Neural progenitor cell (in vitro differentiated cells): ENCODE measurements at regions not wholly inside any gene's neighbourhood (a gene's known extent, or its start where the extent isn't known, plus 50 kb on each side); places are given as distances from the start of the nearest gene placed in this dataset.

Source experiments
- DNase-seq: peaks from one replicate; pipeline ENCODE4 v3.0.0-alpha.2; 2016; ENCODE audit warnings: low spot score
- H2AFZ ChIP-seq: fragments of 200-600 bp; sonication (generic); replicated peaks from 2 replicates; pipeline ENCODE4 v1.6.1; 2016; ENCODE audit warnings: antibody characterized with exemption
- H3F3A ChIP-seq: fragments of 200-600 bp; sonication (generic); 2 replicates; pipeline ENCODE4 v1.6.1; 2016; ENCODE audit warnings: antibody characterized with exemption, low read depth
- H3K27ac ChIP-seq: fragments of 200-600 bp; sonication (generic); 2 replicates; pipeline ENCODE4 v1.5.1; 2016; ENCODE audit warnings: mild to moderate bottlenecking
- H3K27me3 ChIP-seq: fragments of 200-600 bp; sonication (generic); 2 replicates; pipeline ENCODE4 v1.6.1; 2016; ENCODE audit warnings: mild to moderate bottlenecking, moderate library complexity
- H3K36me3 ChIP-seq: fragments of 200-600 bp; sonication (generic); 2 replicates; pipeline ENCODE4 v1.5.1; 2016
- H3K4me1 ChIP-seq: fragments of 200-600 bp; sonication (generic); 2 replicates; pipeline ENCODE4 v1.6.1; 2016; ENCODE audit warnings: mixed run types
- H3K4me2 ChIP-seq: fragments of 200-600 bp; sonication (generic); 2 replicates; pipeline ENCODE4 v1.6.1; 2016
- H3K4me3 ChIP-seq: fragments of 200-600 bp; sonication (generic); 2 replicates; pipeline ENCODE4 v1.5.1; 2016
- H3K79me2 ChIP-seq: fragments of 200-600 bp; sonication (generic); 2 replicates; pipeline ENCODE4 v1.6.1; 2016; ENCODE audit warnings: low read depth
- H3K9ac ChIP-seq: fragments of 200-600 bp; sonication (generic); 2 replicates; pipeline ENCODE4 v1.6.1; 2016
- H3K9me3 ChIP-seq: fragments of 200-600 bp; sonication (generic); 2 replicates; pipeline ENCODE4 v1.5.1; 2016; ENCODE audit warnings: low read depth
- H4K20me1 ChIP-seq: fragments of 200-600 bp; sonication (generic); 2 replicates; pipeline ENCODE4 v1.6.1; 2016; ENCODE audit warnings: low read depth
- H3K27ac Mint-ChIP-seq: 3 replicates; pipeline ENCODE4 v1.8.0; 2021; ENCODE audit warnings: mixed read lengths
- H3K27me3 Mint-ChIP-seq: 2 replicates; pipeline ENCODE4 v1.8.0; 2022; ENCODE audit warnings: low read depth, mild to moderate bottlenecking, inconsistent platforms, moderate library complexity, mixed read lengths; ENCODE audit not compliant: insufficient read depth
- H3K36me3 Mint-ChIP-seq: 3 replicates; pipeline ENCODE4 v1.8.0; 2021; ENCODE audit warnings: mixed read lengths
- H3K4me1 Mint-ChIP-seq: 3 replicates; pipeline ENCODE4 v1.8.0; 2021; ENCODE audit warnings: mixed read lengths
- H3K4me3 Mint-ChIP-seq: 3 replicates; pipeline ENCODE4 v1.8.0; 2021; ENCODE audit warnings: mild to moderate bottlenecking, moderate library complexity, mixed read lengths
- H3K9me3 Mint-ChIP-seq: 3 replicates; pipeline ENCODE4 v1.8.0; 2020; ENCODE audit warnings: mixed read lengths
- EZH2 ChIP-seq: fragments of 200-600 bp; sonication (generic); IDR thresholded peaks from 2 replicates; pipeline ENCODE4 v1.6.1; 2017; ENCODE audit warnings: antibody characterized with exemption, mild to moderate bottlenecking, moderate library complexity
- EZH2phosphoT487 ChIP-seq: fragments of 200-600 bp; sonication (generic); IDR thresholded peaks from 2 replicates; pipeline ENCODE4 v1.6.1; 2017; ENCODE audit warnings: antibody characterized with exemption
- TF ChIP-seq, protein P1 (sequence below): fragments of 200-600 bp; sonication (generic); IDR thresholded peaks from 2 replicates; pipeline ENCODE4 v1.5.1; 2017; ENCODE audit warnings: antibody characterized with exemption, mild to moderate bottlenecking

- H3K9me3 Mint-ChIP-seq, result no peaks in the 10 kb centered on the region
- H3K36me3 ChIP-seq, result no peaks in the 10 kb centered on the region
- no peak overlapping the region for H3K4me2 ChIP-seq
Measured at GRCh38 chr17:63276821-63277220, 169.3 kb downstream of the CYB561 start.

DNA sequence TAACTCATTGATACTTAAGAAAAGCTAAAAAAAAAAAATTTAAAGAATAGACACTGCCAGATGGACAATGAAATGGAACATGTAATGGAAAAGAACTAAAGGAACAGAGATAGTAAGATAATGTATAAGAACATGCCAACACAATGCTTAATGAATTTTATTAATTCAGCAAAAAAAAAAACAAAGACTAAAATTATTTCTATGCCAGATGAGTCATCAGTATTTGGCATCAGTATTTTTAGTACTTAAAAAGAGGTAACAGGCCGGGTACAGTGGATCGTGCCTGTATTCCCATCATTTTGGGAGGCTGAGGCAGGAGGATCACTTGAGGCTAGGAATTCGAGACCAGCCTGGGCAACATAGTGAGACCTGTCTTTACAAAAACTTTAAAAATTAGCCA lies 168.5 kb downstream of the CYB561 start:
- Histone ChIP-seq H2AFZ (no peak overlapping the region), H3K27me3 (no peaks in the 10 kb centered on the region), H3K27ac (no peak overlapping the region), H3K79me2 (no peaks in the 10 kb centered on the region), H3F3A (peaks cover 2% of the 10 kb centered on the region), H3K36me3 (no peaks in the 10 kb centered on the region), H3K4me2 (no peak overlapping the region), H3K9ac (no peak overlapping the region), H3K4me3 (no peak overlapping the region), H3K9me3 (no peaks in the 10 kb centered on the region), H3K4me1 (peaks cover 5% of the 10 kb centered on the region), H4K20me1 (no peaks in the 10 kb centered on the region)
- H3K9me3 Mint-ChIP-seq, result peaks cover 2% of the 10 kb centered on the region
- no peak overlapping the region for H3K4me3 Mint-ChIP-seq
- TF ChIP-seq, protein P1, sequence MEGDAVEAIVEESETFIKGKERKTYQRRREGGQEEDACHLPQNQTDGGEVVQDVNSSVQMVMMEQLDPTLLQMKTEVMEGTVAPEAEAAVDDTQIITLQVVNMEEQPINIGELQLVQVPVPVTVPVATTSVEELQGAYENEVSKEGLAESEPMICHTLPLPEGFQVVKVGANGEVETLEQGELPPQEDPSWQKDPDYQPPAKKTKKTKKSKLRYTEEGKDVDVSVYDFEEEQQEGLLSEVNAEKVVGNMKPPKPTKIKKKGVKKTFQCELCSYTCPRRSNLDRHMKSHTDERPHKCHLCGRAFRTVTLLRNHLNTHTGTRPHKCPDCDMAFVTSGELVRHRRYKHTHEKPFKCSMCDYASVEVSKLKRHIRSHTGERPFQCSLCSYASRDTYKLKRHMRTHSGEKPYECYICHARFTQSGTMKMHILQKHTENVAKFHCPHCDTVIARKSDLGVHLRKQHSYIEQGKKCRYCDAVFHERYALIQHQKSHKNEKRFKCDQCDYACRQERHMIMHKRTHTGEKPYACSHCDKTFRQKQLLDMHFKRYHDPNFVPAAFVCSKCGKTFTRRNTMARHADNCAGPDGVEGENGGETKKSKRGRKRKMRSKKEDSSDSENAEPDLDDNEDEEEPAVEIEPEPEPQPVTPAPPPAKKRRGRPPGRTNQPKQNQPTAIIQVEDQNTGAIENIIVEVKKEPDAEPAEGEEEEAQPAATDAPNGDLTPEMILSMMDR, result no peak
- no peak for TF ChIP-seq EZH2phosphoT487
- no peak for TF ChIP-seq EZH2
- DNase-seq, result no peak
- no peaks in the 10 kb centered on the region for H3K27me3 Mint-ChIP-seq
- no peaks in the 10 kb centered on the region for H3K4me1 Mint-ChIP-seq
- peaks cover 21% of the 10 kb centered on the region for H3K36me3 Mint-ChIP-seq
- H3K27ac Mint-ChIP-seq, result no peak overlapping the region

More at GRCh38 chr17:63276821-63277220, 169.3 kb downstream of the CYB561 start:
- Histone ChIP-seq H4K20me1 (no peaks in the 10 kb centered on the region), H3K27ac (no peak overlapping the region), H3K9ac (no peak overlapping the region), H3K4me3 (no peak overlapping the region), H3K9me3 (no peaks in the 10 kb centered on the region), H3F3A (peaks cover 2% of the 10 kb centered on the region), H2AFZ (no peak overlapping the region), H3K79me2 (no peaks in the 10 kb centered on the region), H3K4me1 (peaks cover 5% of the 10 kb centered on the region), H3K27me3 (no peaks in the 10 kb centered on the region)
- peaks cover 21% of the 10 kb centered on the region for H3K36me3 Mint-ChIP-seq
- no peak for DNase-seq
- no peak overlapping the region for H3K4me3 Mint-ChIP-seq
- H3K27ac Mint-ChIP-seq, result no peak overlapping the region
- H3K27me3 Mint-ChIP-seq, result no peaks in the 10 kb centered on the region
- no peaks in the 10 kb centered on the region for H3K4me1 Mint-ChIP-seq
- TF ChIP-seq EZH2phosphoT487 (no peak), EZH2 (no peak)
- TF ChIP-seq, protein P1, result no peak

GRCh38 chr17:63278728-63279442 lies 167.2 kb downstream of the CYB561 start:
- no peak for TF ChIP-seq EZH2
- TF ChIP-seq, protein P1, result no peak
- TF ChIP-seq EZH2phosphoT487, result no peak

More at GRCh38 chr17:63278728-63279442, 167.2 kb downstream of the CYB561 start:
- Histone ChIP-seq H3K4me3 (no peak overlapping the region), H3K4me2 (no peak overlapping the region), H2AFZ (no peak overlapping the region), H3K27me3 (no peaks in the 10 kb centered on the region), H3K36me3 (no peaks in the 10 kb centered on the region), H3K9ac (no peak overlapping the region), H3F3A (no peaks in the 10 kb centered on the region), H3K79me2 (no peaks in the 10 kb centered on the region), H4K20me1 (no peaks in the 10 kb centered on the region), H3K9me3 (no peaks in the 10 kb centered on the region), H3K4me1 (no peaks in the 10 kb centered on the region), H3K27ac (no peak overlapping the region)
- Mint-ChIP-seq H3K27me3 (no peaks in the 10 kb centered on the region), H3K4me1 (no peaks in the 10 kb centered on the region), H3K36me3 (peaks cover 30% of the 10 kb centered on the region), H3K27ac (no peak overlapping the region), H3K4me3 (no peak overlapping the region), H3K9me3 (peaks cover 10% of the 10 kb centered on the region)
- DNase-seq, result no peak
